Adipocyte (in vitro differentiated cells): ENCODE measurements at regions not wholly inside any gene's neighbourhood (a gene's known extent, or its start where the extent isn't known, plus 50 kb on each side); places are given as distances from the start of the nearest gene placed in this dataset.
"Not testable (repeated sequence)": the region's sequence is repeated elsewhere in the genome, so short reads cannot be mapped to it uniquely, and the experiment has no call there.

ENCODE experiments used
- DNase-seq: peaks from one replicate; pipeline ENCODE4 v3.0.0-alpha.2; 2015; ENCODE audit warnings: low read depth
- H3K27me3 ChIP-seq: replicated peaks from 2 replicates; pipeline ENCODE4 v1.7.0; 2013; ENCODE audit warnings: mild to moderate bottlenecking, low read length, moderate library complexity; ENCODE audit not compliant: control insufficient read depth, insufficient read depth
- H3K36me3 ChIP-seq: 2 replicates; pipeline ENCODE4 v1.7.0; 2013; ENCODE audit warnings: low read length, mild to moderate bottlenecking, moderate library complexity; ENCODE audit not compliant: control insufficient read depth, insufficient read depth, severe bottlenecking
- H3K4me1 ChIP-seq: 2 replicates; pipeline ENCODE4 v1.7.0; 2013; ENCODE audit warnings: mild to moderate bottlenecking, low read length, moderate library complexity; ENCODE audit not compliant: control insufficient read depth, insufficient read depth
- H3K4me3 ChIP-seq: 2 replicates; pipeline ENCODE4 v1.7.0; 2013; ENCODE audit warnings: mild to moderate bottlenecking, low read length, moderate library complexity
- H3K9ac ChIP-seq: 2 replicates; pipeline ENCODE4 v1.7.0; 2013; ENCODE audit warnings: mild to moderate bottlenecking, low read length, moderate library complexity
- H3K9me3 ChIP-seq: 2 replicates; pipeline ENCODE4 v1.7.0; 2013; ENCODE audit warnings: mild to moderate bottlenecking, low read length, moderate library complexity; ENCODE audit not compliant: control insufficient read depth

DNA sequence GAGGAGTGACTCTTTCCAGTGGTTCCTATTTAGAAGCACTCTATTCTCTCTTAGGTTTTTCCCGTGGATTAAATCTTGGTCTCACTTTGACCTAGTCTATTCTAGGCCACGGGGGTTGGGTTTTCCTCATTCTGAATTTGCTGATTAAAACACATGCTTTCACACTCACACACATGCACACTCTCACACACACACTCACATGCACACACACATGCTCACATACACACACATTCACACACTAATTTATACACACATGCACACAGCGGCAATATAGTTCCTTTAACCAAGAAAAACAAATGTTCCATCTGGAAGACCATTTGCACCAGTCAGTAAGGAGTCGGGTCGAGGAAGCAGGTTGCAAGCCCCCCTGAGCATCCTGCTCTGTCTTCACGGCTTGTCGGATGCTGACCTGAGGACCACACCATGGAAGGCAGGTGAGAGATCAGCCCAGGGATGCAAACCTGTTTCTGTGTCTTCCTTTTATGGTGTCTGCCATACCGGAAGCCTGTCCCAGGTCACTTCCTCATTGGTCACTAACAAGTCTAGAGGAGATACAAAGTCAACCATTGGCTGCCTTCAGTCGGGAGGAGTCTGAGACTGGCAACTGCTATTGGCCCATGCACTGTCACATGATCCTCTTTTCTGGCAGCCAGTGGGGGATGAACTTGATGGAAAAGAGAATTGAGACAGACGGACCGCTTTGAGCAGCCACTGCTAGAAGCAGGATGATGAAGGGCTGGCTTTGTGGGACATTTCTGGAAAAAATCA lies 330.8 kb downstream of the FGFR2 start:
- Histone ChIP-seq H3K27me3 (no peaks in the 10 kb centered on the region), H3K4me1 (no peaks in the 10 kb centered on the region), H3K9me3 (no peaks in the 10 kb centered on the region), H3K36me3 (no peaks in the 10 kb centered on the region), H3K9ac (no peak overlapping the region), H3K4me3 (no peak overlapping the region)
- no peak for DNase-seq

DNA sequence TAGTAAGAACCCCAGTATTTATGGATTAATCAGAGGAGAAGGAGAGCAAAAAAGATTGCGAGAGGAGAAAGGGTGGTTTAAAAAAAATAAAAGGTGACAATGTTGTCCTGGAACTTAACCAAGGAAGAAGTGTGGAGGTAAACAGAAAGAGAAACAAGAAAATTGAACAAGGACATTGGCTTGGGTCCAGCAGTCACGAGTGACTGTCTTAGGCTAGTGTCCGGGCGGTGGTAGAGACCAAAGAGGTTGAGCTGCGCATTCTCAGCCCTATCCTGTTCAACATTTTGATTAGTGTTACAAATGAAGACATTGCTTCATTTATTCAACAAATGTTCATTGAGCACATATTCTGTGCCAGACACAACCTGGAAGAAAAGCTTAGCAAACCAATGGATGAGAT lies 329.9 kb downstream of the FGFR2 start:
- no peaks in the 10 kb centered on the region for H3K4me1 ChIP-seq

DNA sequence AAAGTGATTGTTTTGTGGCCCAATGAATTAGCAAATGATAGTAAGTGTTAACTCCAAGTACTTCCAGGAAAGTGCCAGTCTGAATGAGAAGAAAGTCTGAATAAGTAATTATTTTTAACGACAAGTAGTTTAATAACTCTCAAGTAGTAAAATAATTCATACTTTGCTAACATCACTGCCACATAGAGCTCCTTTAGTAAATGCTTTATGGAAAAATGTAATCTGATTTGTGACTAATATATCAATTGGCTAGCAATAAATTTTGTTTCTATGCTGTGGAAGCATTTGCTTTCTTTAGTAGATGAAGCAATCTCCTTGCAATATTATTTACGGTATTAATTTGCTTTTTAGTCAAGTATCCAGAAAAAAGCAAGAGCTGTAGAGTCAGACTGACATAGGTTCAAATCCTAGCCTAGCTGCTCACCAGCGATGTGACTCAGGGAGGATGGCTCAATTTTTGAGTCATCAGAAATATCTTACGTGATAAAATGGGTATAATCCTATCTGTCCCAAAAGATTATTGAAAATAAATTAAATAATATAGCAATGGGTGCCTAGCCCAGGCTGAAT lies 329.3 kb downstream of the FGFR2 start:
- DNase-seq, result no peak
- H3K4me3 ChIP-seq, result no peak overlapping the region
- H3K36me3 ChIP-seq, result no peaks in the 10 kb centered on the region
- no peak overlapping the region for H3K9ac ChIP-seq
- no peaks in the 10 kb centered on the region for H3K27me3 ChIP-seq
- H3K4me1 ChIP-seq, result no peaks in the 10 kb centered on the region
- no peaks in the 10 kb centered on the region for H3K9me3 ChIP-seq

More for the DNA sequence above, 329.9 kb downstream of the FGFR2 start:
- Histone ChIP-seq H3K36me3 (no peaks in the 10 kb centered on the region), H3K27me3 (no peaks in the 10 kb centered on the region), H3K4me3 (no peak overlapping the region), H3K9me3 (no peaks in the 10 kb centered on the region), H3K9ac (no peak overlapping the region)
- DNase-seq, result no peak

DNA sequence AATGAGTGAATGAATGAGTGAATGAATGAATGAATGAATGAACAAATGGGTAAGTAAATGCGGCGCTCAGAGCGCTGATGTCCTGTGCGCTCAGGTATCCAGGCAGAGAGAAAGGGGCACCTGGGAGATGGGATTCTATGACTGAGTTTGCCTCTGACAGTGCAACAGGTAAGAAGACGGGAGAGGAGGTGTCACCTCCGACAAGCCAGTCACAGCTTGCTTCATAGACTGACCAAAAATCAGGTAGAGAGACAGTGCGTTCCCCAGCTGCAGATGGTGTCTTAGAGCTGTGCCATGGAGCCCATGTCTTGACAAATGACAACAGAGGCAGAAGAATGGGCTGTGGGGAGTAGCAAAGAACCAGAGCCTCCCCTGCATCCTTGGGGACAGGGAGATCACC lies 327.3 kb downstream of the FGFR2 start:
- H3K4me3 ChIP-seq, result no peak overlapping the region
- H3K9me3 ChIP-seq, result no peaks in the 10 kb centered on the region
- H3K4me1 ChIP-seq, result no peaks in the 10 kb centered on the region
- no peak for DNase-seq
- no peak overlapping the region for H3K9ac ChIP-seq
- no peaks in the 10 kb centered on the region for H3K36me3 ChIP-seq
- no peaks in the 10 kb centered on the region for H3K27me3 ChIP-seq

DNA sequence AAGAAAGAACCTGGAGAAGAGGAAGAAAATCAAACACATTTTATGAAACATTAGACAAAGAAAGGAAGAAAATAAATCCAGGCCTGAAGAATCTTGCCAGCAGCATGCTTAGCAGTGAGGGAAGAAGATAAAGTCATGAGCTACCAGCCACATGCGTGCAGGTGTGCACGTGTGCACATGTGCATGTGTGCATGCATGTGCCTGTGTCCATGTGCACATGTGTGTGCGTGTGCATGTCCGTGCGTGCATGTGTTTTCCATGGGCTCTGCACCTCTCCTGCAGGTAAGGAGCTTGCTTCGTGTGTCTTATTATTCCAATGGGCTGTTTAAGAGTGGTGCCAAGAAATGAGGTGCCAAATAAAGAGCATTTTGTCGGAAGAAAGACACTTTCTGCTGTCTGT lies 322.2 kb downstream of the FGFR2 start:
- H3K4me3 ChIP-seq, result no peak overlapping the region
- H3K36me3 ChIP-seq, result no peaks in the 10 kb centered on the region
- H3K9me3 ChIP-seq, result no peaks in the 10 kb centered on the region
- H3K27me3 ChIP-seq, result no peaks in the 10 kb centered on the region
- DNase-seq, result no peak
- H3K9ac ChIP-seq, result no peak overlapping the region
- H3K4me1 ChIP-seq, result no peaks in the 10 kb centered on the region

DNA sequence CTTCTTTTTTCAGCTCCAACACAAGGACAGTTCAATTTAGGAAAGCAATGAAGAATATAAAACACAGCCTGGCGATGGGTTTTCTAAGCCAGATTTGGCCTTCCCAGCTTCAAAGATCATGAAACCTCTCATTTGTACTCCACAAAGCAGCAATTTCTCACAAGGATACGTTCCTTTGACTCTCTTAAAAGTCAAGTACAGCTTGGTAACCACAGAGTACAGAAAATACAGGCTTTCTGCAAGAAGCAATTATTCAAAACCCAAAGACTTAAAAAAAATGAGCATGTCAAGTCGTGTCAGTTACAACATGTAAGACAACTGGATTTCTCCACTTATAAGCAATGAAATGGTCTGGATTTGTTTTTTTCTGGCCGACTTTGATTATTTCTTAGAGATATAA lies 321.4 kb downstream of the FGFR2 start:
- no peak for DNase-seq
- Histone ChIP-seq H3K4me1 (no peaks in the 10 kb centered on the region), H3K27me3 (no peaks in the 10 kb centered on the region), H3K9ac (no peak overlapping the region), H3K4me3 (no peak overlapping the region), H3K9me3 (no peaks in the 10 kb centered on the region), H3K36me3 (no peaks in the 10 kb centered on the region)

DNA sequence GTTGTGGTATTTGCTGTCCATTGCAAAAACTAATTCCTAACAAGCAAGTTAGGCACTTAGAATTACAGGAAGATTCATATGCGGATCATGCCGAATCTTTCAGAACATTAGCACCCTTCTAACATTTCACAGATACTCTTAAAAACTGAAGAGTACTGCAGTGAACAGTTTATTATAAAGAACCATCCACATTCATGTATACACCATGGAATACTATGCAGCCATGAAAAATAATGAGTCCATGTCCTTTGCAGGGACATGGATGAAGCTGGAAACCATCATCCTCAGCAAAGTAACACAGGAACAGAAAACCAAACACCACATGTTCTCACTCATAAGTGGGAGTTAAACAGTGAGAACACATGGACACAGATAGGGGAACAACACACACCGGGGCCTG lies 319.9 kb downstream of the FGFR2 start:
- not testable (repeated sequence) for H3K9ac ChIP-seq, DNase-seq, H3K27me3 ChIP-seq, H3K9me3 ChIP-seq, H3K4me1 ChIP-seq, H3K36me3 ChIP-seq, H3K4me3 ChIP-seq

DNA sequence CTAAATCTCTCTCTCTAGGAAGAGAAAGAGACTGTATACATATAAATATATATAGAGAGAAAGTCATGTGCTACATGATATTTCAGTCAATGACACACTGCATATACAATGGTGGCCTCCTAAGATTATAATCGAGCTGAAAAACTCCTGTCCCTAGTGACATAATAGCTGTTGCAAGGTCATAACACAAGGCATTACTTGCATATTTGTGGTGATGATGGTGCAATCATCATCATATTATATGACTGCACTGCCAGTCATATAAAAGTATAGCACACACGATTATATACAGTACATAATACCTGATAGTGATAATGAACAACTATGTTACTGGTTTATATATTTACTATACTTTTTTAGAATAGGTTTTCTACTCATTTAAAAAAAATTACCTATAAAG lies 316.7 kb downstream of the FGFR2 start:
- Histone ChIP-seq H3K27me3 (no peaks in the 10 kb centered on the region), H3K36me3 (no peaks in the 10 kb centered on the region), H3K4me3 (no peak overlapping the region), H3K4me1 (no peaks in the 10 kb centered on the region), H3K9ac (no peak overlapping the region), H3K9me3 (no peaks in the 10 kb centered on the region)
- no peak for DNase-seq

DNA sequence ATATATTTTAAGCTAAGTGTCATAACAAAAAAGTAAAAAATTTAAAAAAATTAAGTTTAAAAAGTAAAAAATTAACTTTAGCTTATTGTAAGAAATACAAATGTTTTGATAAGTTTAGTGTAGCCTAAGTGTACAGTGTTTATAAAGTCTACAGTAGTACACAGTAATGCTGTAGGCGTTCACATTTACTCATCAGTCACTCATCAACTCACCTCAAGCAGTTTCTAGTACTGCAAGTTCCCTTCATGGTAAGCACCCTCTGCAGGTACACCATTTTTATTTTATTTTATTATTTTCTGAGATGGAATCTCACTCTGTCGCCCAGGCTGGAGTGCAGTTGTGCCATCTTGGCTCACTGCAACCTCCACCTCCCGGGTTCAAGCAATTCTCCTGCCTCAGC lies 316.0 kb downstream of the FGFR2 start:
- no peak overlapping the region for H3K4me3 ChIP-seq
- H3K4me1 ChIP-seq, result no peaks in the 10 kb centered on the region
- no peaks in the 10 kb centered on the region for H3K27me3 ChIP-seq
- no peaks in the 10 kb centered on the region for H3K36me3 ChIP-seq
- H3K9ac ChIP-seq, result no peak overlapping the region
- no peaks in the 10 kb centered on the region for H3K9me3 ChIP-seq
- no peak for DNase-seq

DNA sequence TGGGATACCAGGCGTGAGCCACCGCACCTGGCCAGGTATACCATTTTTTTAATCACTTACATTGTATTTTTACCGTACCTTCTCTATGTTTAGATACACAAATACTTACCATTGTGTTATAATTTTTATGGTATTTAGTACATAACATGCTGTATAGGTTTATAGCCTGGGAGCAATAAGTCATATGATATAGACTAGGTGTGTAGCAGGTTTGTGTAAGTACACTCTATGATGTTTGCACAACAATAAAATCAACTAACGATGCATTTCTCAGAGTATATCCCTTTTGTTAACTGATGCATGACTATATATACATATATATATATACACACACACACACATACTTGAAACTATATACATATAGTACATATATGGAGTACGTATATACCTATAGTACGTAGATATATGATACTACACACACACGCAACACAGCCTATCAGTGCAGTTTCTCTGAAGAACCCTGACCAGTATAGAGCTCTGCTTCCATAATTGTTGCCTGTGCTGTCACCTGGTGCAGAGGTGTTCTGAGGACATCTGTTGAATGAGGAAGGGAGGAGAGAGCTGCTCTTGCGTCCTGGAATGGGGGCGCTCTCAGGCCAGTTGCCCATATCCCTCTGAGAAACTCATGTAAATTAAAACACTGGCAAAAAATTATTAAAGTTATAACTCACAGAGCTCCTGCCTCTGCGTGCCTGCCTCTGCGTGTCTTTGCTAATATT lies 315.3 kb downstream of the FGFR2 start:
- Histone ChIP-seq H3K4me1 (no peaks in the 10 kb centered on the region), H3K27me3 (peaks cover 5% of the 10 kb centered on the region), H3K36me3 (no peaks in the 10 kb centered on the region), H3K9me3 (no peaks in the 10 kb centered on the region), H3K9ac (no peak overlapping the region), H3K4me3 (no peak overlapping the region)
- no peak for DNase-seq

DNA sequence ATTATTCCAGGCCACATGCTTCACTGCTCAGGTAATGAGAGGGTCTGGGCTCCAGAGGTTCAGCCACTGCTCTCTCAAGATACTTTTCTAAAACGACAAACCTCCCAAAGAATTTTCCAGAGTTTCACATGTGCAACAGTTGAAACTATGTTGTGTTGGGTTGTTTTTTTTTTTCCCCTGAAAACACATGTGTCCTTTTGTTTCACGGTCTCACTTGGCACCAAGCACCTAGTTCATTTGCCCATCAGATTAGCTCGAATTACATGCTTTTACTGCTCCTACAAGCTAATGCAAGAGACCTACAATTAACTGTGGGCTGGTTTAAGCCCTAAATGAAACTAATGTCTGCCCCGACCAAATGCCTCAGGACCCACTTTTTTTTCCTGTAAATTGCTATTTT lies 313.3 kb downstream of the FGFR2 start:
- DNase-seq, result no peak
- Histone ChIP-seq H3K9me3 (no peaks in the 10 kb centered on the region), H3K27me3 (peaks cover 11% of the 10 kb centered on the region)

More for the DNA sequence above, 313.3 kb downstream of the FGFR2 start:
- H3K4me1 ChIP-seq, result no peaks in the 10 kb centered on the region
- no peaks in the 10 kb centered on the region for H3K36me3 ChIP-seq
- H3K4me3 ChIP-seq, result no peak overlapping the region
- H3K9ac ChIP-seq, result no peak overlapping the region
